Lower leg skin (tissue), 3 donors: ENCODE measurements at regions not wholly inside any gene's neighbourhood (a gene's known extent, or its start where the extent isn't known, plus 50 kb on each side); places are given as distances from the start of the nearest gene placed in this dataset.

Experiments used
- CTCF ChIP-seq, 3 donors: fragments of 450-650 bp; IDR thresholded peaks; one replicate each; pipeline ENCODE4 v1.5.1; 2016; ENCODE audit warnings: antibody characterized with exemption in 3 of 3, mild to moderate bottlenecking in 3 of 3, moderate library complexity in 2 of 3
- POLR2A ChIP-seq, 2 donors: fragments of 450-650 bp; IDR thresholded peaks; one replicate each; pipeline ENCODE4 v1.6.1; 2016 to 2017; ENCODE audit warnings: antibody characterized with exemption in 2 of 2, mild to moderate bottlenecking in 1 of 2, moderate library complexity in 1 of 2

- TF ChIP-seq CTCF (IDR thresholded peaks at IDR 0.05) = no peak
- TF ChIP-seq POLR2A (IDR thresholded peaks at IDR 0.05) = no peak
Measured at GRCh38 chr9:94480205-94480604, 74.7 kb upstream of the PCAT7 start.
